ENCODE measurements at regions not wholly inside any gene's neighbourhood (a gene's known extent, or its start where the extent isn't known, plus 50 kb on each side); places are given as distances from the start of the nearest gene placed in this dataset.

GRCh38 chr7:41316410-41316809, 386.5 kb downstream of the INHBA start:
- in situ Hi-C loops (cut with MboI; ENCODE audit: low sequenced_read_pairs, unreplicated experiment): no loop called here
- no peak for TF ChIP-seq CTCF (IDR thresholded peaks at IDR 0.05; ENCODE audit: borderline replicate concordance, control extremely low read depth, extremely low read depth, insufficient read depth, missing control alignments)
- no peak for DNase-seq (ENCODE audit: low spot score)

- no peak for TF ChIP-seq CTCF (IDR thresholded peaks at IDR 0.05; ENCODE audit: borderline replicate concordance, control extremely low read depth, extremely low read depth, insufficient read depth, missing control alignments)
- no peak for DNase-seq (ENCODE audit: low spot score)
- in situ Hi-C loops (cut with MboI; ENCODE audit: low sequenced_read_pairs, unreplicated experiment): no loop called here
Observed at GRCh38 chr7:41315764-41316163, 387.1 kb downstream of the INHBA start.

GRCh38 chr7:41313171-41313570, 389.7 kb downstream of the INHBA start:
- TF ChIP-seq CTCF (IDR thresholded peaks at IDR 0.05; ENCODE audit: borderline replicate concordance, control extremely low read depth, extremely low read depth, insufficient read depth, missing control alignments): no peak
- no peak for DNase-seq (ENCODE audit: low spot score)
- in situ Hi-C loops (cut with MboI; ENCODE audit: low sequenced_read_pairs, unreplicated experiment): no loop called here

GRCh38 chr7:41312235-41312634, 390.7 kb downstream of the INHBA start:
- in situ Hi-C loops (cut with MboI; ENCODE audit: low sequenced_read_pairs, unreplicated experiment): no loop called here
- no peak for DNase-seq (ENCODE audit: low spot score)
- TF ChIP-seq CTCF (IDR thresholded peaks at IDR 0.05; ENCODE audit: borderline replicate concordance, control extremely low read depth, extremely low read depth, insufficient read depth, missing control alignments): no peak

GRCh38 chr7:41311301-41311700, 391.6 kb downstream of the INHBA start:
- no peak for TF ChIP-seq CTCF (IDR thresholded peaks at IDR 0.05; ENCODE audit: borderline replicate concordance, control extremely low read depth, extremely low read depth, insufficient read depth, missing control alignments)
- in situ Hi-C loops (cut with MboI; ENCODE audit: low sequenced_read_pairs, unreplicated experiment): no loop called here
- DNase-seq (ENCODE audit: low spot score): no peak

- no peak for DNase-seq (ENCODE audit: low spot score)
- no peak for TF ChIP-seq CTCF (IDR thresholded peaks at IDR 0.05; ENCODE audit: borderline replicate concordance, control extremely low read depth, extremely low read depth, insufficient read depth, missing control alignments)
- in situ Hi-C loops (cut with MboI; ENCODE audit: low sequenced_read_pairs, unreplicated experiment): no loop called here
Observed at GRCh38 chr7:41306486-41306885, 396.4 kb downstream of the INHBA start.

GRCh38 chr7:41305001-41305400, 397.9 kb downstream of the INHBA start:
- DNase-seq (ENCODE audit: low spot score): no peak
- TF ChIP-seq CTCF (IDR thresholded peaks at IDR 0.05; ENCODE audit: borderline replicate concordance, control extremely low read depth, extremely low read depth, insufficient read depth, missing control alignments): no peak
- in situ Hi-C loops (cut with MboI; ENCODE audit: low sequenced_read_pairs, unreplicated experiment): no loop called here

Data from GM13976 (cell line).